ENCODE measurements at regions not wholly inside any gene's neighbourhood (a gene's known extent, or its start where the extent isn't known, plus 50 kb on each side); places are given as distances from the start of the nearest gene placed in this dataset.

- DNase-seq (ENCODE audit: low read depth in 1 of 2, low spot score in 1 of 2), result no peak
- no peak overlapping the region for H3K27ac ChIP-seq
- no peak for TF ChIP-seq CTCF (IDR thresholded peaks at IDR 0.05; ENCODE audit: low read depth, low read length)
- H3K36me3 ChIP-seq, result no peaks in the 10 kb centered on the region
- no peaks in the 10 kb centered on the region for H3K4me1 ChIP-seq (ENCODE audit: low read depth)
- no peaks in the 10 kb centered on the region for H3K27me3 ChIP-seq
- no peaks in the 10 kb centered on the region for H3K9me3 ChIP-seq (ENCODE audit: low read depth)
- no peak overlapping the region for H3K4me3 ChIP-seq
These were observed 307.1 kb downstream of the SEMA3D start for GRCh38 chr7:84879570-84880325.

- Histone ChIP-seq H3K4me3 (no peak overlapping the region), H3K4me1 (ENCODE audit: low read depth) (no peaks in the 10 kb centered on the region), H3K9me3 (ENCODE audit: low read depth) (no peaks in the 10 kb centered on the region), H3K36me3 (no peaks in the 10 kb centered on the region), H3K27me3 (no peaks in the 10 kb centered on the region), H3K27ac (no peak overlapping the region)
- DNase-seq (ENCODE audit: low read depth in 1 of 2, low spot score in 1 of 2), result no peak
- no peak for TF ChIP-seq CTCF (IDR thresholded peaks at IDR 0.05; ENCODE audit: low read depth, low read length)
These were observed 308.8 kb downstream of the SEMA3D start for GRCh38 chr7:84877943-84878570.

- no peak overlapping the region for H3K27ac ChIP-seq
- TF ChIP-seq CTCF (IDR thresholded peaks at IDR 0.05; ENCODE audit: low read depth, low read length), result no peak
These were observed 310.6 kb downstream of the SEMA3D start for GRCh38 chr7:84876061-84876821.

DNA sequence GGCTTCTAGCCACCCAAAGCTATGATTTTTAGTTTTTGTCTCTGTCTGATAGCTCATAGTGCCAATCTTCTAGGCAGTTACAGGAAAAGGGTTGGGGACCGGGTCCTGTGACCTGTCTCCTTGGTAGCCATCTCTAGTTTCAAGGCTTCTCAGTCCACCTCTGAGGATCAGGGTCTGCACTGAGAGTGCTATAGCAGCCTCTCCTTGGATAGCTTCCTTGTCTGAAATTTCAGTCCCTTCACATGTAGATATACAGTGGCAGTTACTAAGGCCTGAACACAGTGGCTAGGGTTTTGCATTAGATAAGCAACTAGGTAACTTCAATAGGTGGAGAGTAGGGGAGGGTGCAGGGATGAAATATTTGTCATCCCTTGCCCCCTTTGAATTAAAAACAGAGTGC, 321.3 kb downstream of the SEMA3D start:
- H3K27ac ChIP-seq, result no peak overlapping the region
- no peaks in the 10 kb centered on the region for H3K4me1 ChIP-seq (ENCODE audit: low read depth)
- no peak for TF ChIP-seq CTCF (IDR thresholded peaks at IDR 0.05; ENCODE audit: low read depth, low read length)
- no peaks in the 10 kb centered on the region for H3K27me3 ChIP-seq
- no peaks in the 10 kb centered on the region for H3K36me3 ChIP-seq
- no peaks in the 10 kb centered on the region for H3K9me3 ChIP-seq (ENCODE audit: low read depth)
- H3K4me3 ChIP-seq, result no peak overlapping the region
- DNase-seq (ENCODE audit: low read depth in 1 of 2, low spot score in 1 of 2), result no peak

More at GRCh38 chr7:84876061-84876821, 310.6 kb downstream of the SEMA3D start:
- no peaks in the 10 kb centered on the region for H3K4me1 ChIP-seq (ENCODE audit: low read depth)
- H3K27me3 ChIP-seq, result no peaks in the 10 kb centered on the region
- no peak overlapping the region for H3K4me3 ChIP-seq
- DNase-seq (ENCODE audit: low read depth in 1 of 2, low spot score in 1 of 2), result no peak
- H3K36me3 ChIP-seq, result no peaks in the 10 kb centered on the region
- H3K9me3 ChIP-seq (ENCODE audit: low read depth), result no peaks in the 10 kb centered on the region

DNA sequence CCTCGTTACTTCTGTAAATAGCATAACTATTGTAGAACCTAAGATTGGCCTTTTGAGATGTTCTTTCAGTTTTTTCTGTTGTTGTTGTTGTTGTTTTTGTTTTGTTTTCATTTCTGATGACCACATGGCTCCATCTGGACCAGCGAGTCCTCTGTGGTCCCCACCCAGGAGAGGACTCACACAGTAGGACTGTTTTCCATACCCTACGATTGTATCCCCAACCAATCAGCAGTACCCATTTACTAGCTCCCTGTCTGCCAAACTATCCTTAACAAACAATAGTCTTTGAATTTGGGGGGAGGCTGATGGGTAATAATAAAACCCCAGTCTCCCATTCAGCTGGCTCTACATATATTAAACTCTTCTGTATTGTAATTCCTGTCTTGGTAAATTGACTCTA, 329.5 kb downstream of the SEMA3D start:
- Histone ChIP-seq H3K9me3 (ENCODE audit: low read depth) (no peaks in the 10 kb centered on the region), H3K4me1 (ENCODE audit: low read depth) (no peaks in the 10 kb centered on the region), H3K4me3 (no peak overlapping the region), H3K27ac (no peak overlapping the region), H3K27me3 (no peaks in the 10 kb centered on the region), H3K36me3 (no peaks in the 10 kb centered on the region)
- no peak for DNase-seq (ENCODE audit: low read depth in 1 of 2, low spot score in 1 of 2)
- TF ChIP-seq CTCF (IDR thresholded peaks at IDR 0.05; ENCODE audit: low read depth, low read length), result no peak
